ENCODE measurements at regions not wholly inside any gene's neighbourhood (a gene's known extent, or its start where the extent isn't known, plus 50 kb on each side); places are given as distances from the start of the nearest gene placed in this dataset.
"Not testable (repeated sequence)": the region's sequence is repeated elsewhere in the genome, so short reads cannot be mapped to it uniquely, and the experiment has no call there.

GRCh38 chr15:91356083-91356482 lies 256.0 kb downstream of the SV2B start:
- no peak for DNase-seq

- no peak for DNase-seq
Observed at GRCh38 chr15:91357011-91357410, 257.0 kb downstream of the SV2B start.

GRCh38 chr15:91357486-91357885 lies 257.4 kb downstream of the SV2B start:
- DNase-seq: no peak

GRCh38 chr15:91358405-91358804 lies 258.3 kb downstream of the SV2B start:
- no peak for DNase-seq

- not testable (repeated sequence) for DNase-seq
Observed at GRCh38 chr15:91361696-91362095, 261.6 kb downstream of the SV2B start.

- no peak for DNase-seq
Observed at GRCh38 chr15:91366111-91366510, 266.1 kb downstream of the SV2B start.

GRCh38 chr15:91368611-91369010 lies 268.6 kb downstream of the SV2B start:
- no peak for DNase-seq

DNA sequence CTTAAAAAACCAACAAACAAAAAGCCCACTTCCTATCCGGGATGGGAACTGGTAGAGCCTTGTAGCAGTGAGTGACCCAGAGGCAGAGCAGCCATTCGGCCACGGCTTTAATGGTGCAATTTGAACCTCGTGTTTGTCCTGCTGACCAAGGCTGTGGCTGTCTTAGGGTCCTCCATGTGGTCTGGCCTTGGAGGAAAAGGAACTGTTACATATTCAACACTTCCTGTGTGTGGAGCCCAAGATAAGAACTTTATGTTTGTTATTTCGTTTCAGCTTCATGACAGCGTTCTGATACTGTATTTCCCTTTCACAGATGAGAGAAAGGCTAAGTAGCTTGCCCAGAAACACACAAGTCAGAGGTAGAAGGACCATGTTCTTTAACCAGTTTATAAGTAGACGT lies 269.8 kb downstream of the SV2B start:
- no peak for DNase-seq

DNA sequence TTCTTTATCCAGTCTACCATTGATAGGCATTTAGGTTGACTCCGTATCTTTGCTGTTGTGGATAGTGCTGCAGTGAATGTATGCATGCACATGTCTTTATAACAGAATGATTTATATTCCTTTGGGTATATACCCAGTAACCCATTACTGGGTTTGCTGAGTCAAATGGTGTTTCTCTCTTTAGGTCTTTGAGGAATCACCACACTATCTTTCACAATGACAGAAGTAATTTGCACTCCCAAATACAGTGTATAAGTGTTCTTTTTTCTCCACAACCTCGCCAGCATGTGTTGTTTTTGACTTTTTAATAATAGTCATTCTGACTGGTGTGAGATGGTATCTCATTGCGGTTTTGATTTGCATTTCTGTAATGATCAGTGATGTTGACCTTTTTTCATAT lies 271.3 kb downstream of the SV2B start:
- DNase-seq: not testable (repeated sequence)

DNA sequence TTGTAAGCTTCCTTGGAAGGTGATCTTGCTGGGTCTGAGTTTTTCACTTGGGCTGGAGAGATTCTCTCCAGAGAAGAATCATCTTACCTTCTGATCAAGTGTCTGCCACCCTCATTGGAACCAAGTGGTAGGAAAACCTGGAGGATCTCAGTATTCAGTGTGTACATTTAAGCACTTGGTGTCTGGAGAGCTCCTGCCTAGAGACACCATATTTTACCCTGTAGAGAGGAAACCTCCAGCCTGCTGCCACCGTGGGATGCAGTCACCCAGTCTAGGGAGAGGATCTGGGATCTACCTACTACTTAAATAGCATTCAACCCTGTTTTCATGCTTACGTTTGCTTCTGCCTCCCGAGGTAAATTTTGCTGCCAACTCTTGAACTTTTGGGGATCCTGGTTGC lies 274.3 kb downstream of the SV2B start:
- no peak for DNase-seq

DNA sequence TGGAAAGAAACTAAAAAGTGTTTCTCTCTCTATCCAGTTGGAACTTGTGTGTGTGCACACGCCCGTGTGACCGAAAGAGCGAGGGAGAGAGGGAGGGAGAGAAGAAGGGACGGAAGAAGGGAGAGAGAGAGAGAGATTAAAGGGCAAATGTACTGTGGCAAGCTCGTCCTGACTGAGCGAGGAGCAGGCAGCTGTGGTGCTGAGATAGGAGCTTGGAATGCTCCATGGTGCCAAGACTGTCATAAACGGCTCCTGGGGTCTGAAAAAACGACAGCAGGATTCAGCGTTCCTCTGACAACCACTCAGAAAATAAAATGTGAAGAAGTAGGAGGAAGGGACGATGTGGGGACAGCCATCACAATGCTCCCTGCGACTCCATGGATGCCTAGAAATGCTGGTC lies 276.0 kb downstream of the SV2B start:
- no peak for DNase-seq

GRCh38 chr15:91380114-91380513 lies 280.1 kb downstream of the SV2B start:
- no peak for DNase-seq

DNA sequence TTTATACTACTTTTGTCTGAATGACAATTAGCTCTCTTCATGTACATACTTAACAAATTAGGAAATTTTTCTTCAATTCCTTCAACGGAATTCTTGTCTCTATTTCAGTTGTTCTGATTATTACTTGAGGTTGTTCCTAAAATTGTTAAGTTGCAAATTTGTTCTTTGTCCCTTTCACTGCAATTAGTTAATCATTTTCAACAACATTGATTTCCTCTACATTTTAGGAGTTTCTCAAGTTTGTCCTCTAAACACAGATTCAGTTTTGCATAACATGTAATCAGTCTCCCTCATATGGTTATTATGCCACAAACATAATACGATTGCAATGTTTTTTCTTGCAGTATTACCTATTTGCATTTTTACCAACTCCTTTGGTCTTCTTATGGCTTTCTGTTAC lies 283.5 kb downstream of the SV2B start:
- DNase-seq: no peak

DNA sequence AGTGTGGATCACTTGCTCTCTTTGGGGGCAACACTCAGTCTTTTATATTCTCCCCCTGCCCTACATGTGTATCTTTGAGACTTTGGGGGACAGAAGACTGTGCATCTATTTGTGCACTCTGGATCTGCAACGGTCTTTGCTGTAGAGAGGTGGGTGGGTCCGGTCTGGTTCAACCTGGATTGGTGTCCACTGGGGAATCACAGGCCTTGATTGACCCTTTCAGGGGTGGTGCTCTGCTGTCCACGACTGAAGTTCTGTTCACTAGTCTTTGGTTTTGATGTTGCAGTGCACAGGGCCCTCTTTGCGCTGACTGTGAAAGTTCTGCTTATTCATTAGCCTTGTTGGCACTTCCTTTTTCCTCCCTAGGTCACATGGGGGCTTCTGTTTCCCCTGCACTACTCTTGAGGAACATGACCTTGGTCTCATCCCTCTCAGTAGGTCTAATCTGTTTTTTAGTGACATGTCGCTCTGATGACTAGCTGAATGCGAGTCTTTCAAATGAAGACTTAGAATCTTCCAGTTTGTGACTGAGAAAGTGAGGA lies 284.2 kb downstream of the SV2B start:
- no peak for DNase-seq

GRCh38 chr15:91385311-91385710 lies 285.3 kb downstream of the SV2B start:
- no peak for DNase-seq

GRCh38 chr15:91393186-91393585 lies 293.1 kb downstream of the SV2B start:
- DNase-seq: no peak

DNA sequence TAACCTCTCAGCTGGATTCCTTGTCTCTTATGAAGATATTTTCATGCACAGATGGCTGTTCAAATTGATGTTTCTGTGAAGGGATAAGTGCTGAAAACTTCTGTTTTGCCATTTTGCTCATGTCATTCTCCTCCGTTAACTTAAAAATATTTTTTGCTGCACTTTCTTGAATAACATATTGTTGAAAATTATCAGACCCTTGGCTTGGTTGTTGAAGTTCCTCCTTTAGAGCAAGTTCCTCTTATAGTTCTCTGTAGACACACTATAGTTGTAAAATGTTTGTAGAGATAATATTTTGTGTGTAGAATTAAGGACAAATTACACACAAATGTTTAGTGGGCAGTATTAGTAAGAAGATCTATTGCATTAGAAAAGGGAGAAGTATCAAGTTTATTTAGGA lies 300.4 kb downstream of the SV2B start:
- no peak for DNase-seq

- DNase-seq: no peak
Observed at GRCh38 chr15:91407269-91407889, 307.3 kb downstream of the SV2B start.

DNA sequence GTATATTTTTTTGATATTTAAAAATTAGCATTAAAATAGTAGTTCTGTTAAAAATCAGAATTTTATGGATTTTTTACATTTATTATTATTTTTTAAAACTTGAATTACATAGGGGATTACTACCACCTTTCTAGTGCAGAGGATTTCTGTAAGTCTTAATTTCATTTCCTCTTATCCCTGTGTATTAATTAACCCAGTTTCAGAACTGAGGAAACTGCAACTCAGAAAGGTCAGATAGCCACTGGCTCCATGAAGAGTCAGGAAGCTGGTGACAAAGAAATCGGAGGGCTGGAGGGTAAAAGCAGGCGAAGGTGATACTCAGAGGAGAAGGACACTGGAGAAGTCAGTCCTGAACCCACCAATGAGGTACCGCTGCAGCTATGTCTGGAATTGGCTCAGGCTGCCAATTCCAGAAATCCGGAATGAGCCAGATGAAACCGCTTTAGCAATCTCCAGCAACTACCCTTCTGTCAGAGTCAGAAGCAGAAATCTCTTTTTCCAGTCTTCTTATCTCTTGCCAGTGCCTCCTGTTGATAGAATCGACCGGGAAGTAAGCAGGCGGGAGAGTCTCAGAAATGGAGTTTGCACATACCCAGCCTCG lies 308.5 kb downstream of the SV2B start:
- DNase-seq: peak; percentile 8

- no peak for DNase-seq
Observed at GRCh38 chr15:91409387-91409786, 309.3 kb downstream of the SV2B start.

- DNase-seq: no peak
Observed at GRCh38 chr15:91411586-91411985, 311.5 kb downstream of the SV2B start.

GRCh38 chr15:91412138-91412928 lies 312.3 kb downstream of the SV2B start:
- DNase-seq: no peak

DNA sequence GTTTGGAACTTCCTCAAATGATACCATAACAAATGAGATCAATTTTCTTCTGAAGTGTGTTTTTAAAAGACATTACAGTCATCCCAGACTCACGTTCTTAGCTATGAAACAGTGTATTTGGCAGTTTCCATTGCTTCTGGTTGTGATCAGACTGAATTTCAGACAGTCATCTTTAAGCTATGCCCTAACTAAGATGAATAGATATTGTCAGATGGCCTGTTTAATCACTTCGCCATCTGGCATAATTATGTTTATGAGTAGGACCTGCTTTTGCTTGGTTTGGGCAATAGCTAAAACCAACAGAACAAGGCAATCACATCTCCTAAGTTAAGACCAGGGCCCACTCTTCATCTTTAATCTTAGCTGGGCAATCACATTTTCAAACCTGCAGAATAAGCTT lies 313.1 kb downstream of the SV2B start:
- no peak for DNase-seq
